HEK293 (cell line): ENCODE measurements at regions not wholly inside any gene's neighbourhood (a gene's known extent, or its start where the extent isn't known, plus 50 kb on each side); places are given as distances from the start of the nearest gene placed in this dataset.

Experiments used
- CTCF ChIA-PET: fragments of 350-600 bp; formaldehyde crosslinking; extraction: SDS; loops from one replicate; lab custom pipeline; 2021; ENCODE audit warnings: antibody characterized with exemption; lab: Yijun Ruan, JAX
- POLR2A ChIA-PET: fragments of 300-600 bp; formaldehyde crosslinking; extraction: SDS; loops from one replicate; lab custom pipeline; 2020; ENCODE audit warnings: antibody characterized with exemption, inconsistent platforms; lab: Yijun Ruan, JAX
- H3K27ac ChIP-seq: fragments of 200-500 bp; sonication (Bioruptor generic); 2 replicates; pipeline ENCODE4 v1.5.1; 2014; ENCODE audit warnings: low read depth, low read length, control low read depth, inconsistent platforms; ENCODE audit errors: extremely low read depth
- H3K36me3 ChIP-seq, 2 experiments: fragments of 200-500 bp in 1 of 2; sonication (Bioruptor generic) in 1 of 2; 1 replicate in 1 of 2; 2 replicates in 1 of 2; pipeline ENCODE4 v1.5.1; 2014 to 2017; ENCODE audit warnings: inconsistent platforms in 2 of 2, low read length in 2 of 2; ENCODE audit not compliant: control insufficient read depth in 2 of 2, insufficient read depth in 1 of 2
- H3K4me1 ChIP-seq: fragments of 200-500 bp; sonication (Bioruptor generic); 2 replicates; pipeline ENCODE4 v1.5.1; 2014; ENCODE audit warnings: mild to moderate bottlenecking, low read length, inconsistent platforms; ENCODE audit not compliant: control insufficient read depth, insufficient read depth
- H3K4me3 ChIP-seq: 2 replicates; pipeline ENCODE4 v1.5.1; 2011; ENCODE audit warnings: low read depth, mild to moderate bottlenecking, control low read depth, low read length, moderate library complexity
- H3K9me3 ChIP-seq: fragments of 200-500 bp; sonication (Bioruptor generic); 2 replicates; pipeline ENCODE4 v1.5.1; 2014; ENCODE audit warnings: low read depth, low read length, inconsistent platforms; ENCODE audit not compliant: control insufficient read depth, insufficient read depth
- GLI2 ChIP-seq: fragments of 450-650 bp; formaldehyde crosslinking; IDR thresholded peaks from 2 replicates; pipeline ENCODE4; 2017; ENCODE audit warnings: missing biosample characterization, missing genetic modification characterization, low read depth, borderline replicate concordance
- KLF1 ChIP-seq: fragments of 450-650 bp; formaldehyde crosslinking; IDR thresholded peaks from 2 replicates; pipeline ENCODE4 v1.5.1; 2016; ENCODE audit warnings: missing biosample characterization, missing genetic modification characterization
- KLF7 ChIP-seq: fragments of 450-650 bp; formaldehyde crosslinking; IDR thresholded peaks from 2 replicates; pipeline ENCODE4 v1.5.1; 2016; ENCODE audit warnings: missing biosample characterization, missing genetic modification characterization, borderline replicate concordance
- OSR2 ChIP-seq: fragments of 450-650 bp; formaldehyde crosslinking; IDR thresholded peaks from 2 replicates; pipeline ENCODE4 v1.5.1; 2016; ENCODE audit warnings: missing biosample characterization, missing genetic modification characterization
- PRDM6 ChIP-seq: fragments of 450-650 bp; formaldehyde crosslinking; IDR thresholded peaks from 2 replicates; pipeline ENCODE4 v1.5.1; 2017; ENCODE audit warnings: missing biosample characterization, missing genetic modification characterization
- RBAK ChIP-seq: fragments of 450-650 bp; formaldehyde crosslinking; IDR thresholded peaks from 2 replicates; pipeline ENCODE4 v1.5.1; 2016; ENCODE audit warnings: missing biosample characterization, missing genetic modification characterization
- SALL2 ChIP-seq: fragments of 450-650 bp; formaldehyde crosslinking; IDR thresholded peaks from 2 replicates; pipeline ENCODE4 v1.5.0; 2017; ENCODE audit warnings: missing biosample characterization, mild to moderate bottlenecking, missing genetic modification characterization, borderline replicate concordance
- YY1 ChIP-seq: fragments of 450-650 bp; formaldehyde crosslinking; IDR thresholded peaks from 2 replicates; pipeline ENCODE4 v1.5.1; 2018; ENCODE audit warnings: missing biosample characterization, missing genetic modification characterization
- ZBTB44 ChIP-seq: fragments of 450-650 bp; IDR thresholded peaks from 2 replicates; pipeline ENCODE4 v1.5.1; 2018; ENCODE audit warnings: missing biosample characterization, mild to moderate bottlenecking, missing genetic modification characterization
- ZNF114 ChIP-seq: fragments of 450-650 bp; formaldehyde crosslinking; IDR thresholded peaks from 2 replicates; pipeline ENCODE4 v1.5.0; 2017; ENCODE audit warnings: missing biosample characterization, missing genetic modification characterization
- ZNF132 ChIP-seq: fragments of 450-650 bp; formaldehyde crosslinking; IDR thresholded peaks from 2 replicates; pipeline ENCODE4 v1.5.1; 2017; ENCODE audit warnings: missing biosample characterization, missing genetic modification characterization, borderline replicate concordance
- ZNF155 ChIP-seq: fragments of 450-650 bp; formaldehyde crosslinking; IDR thresholded peaks from 2 replicates; pipeline ENCODE4 v1.5.1; 2016; ENCODE audit warnings: missing biosample characterization, missing genetic modification characterization
- ZNF175 ChIP-seq: fragments of 450-650 bp; formaldehyde crosslinking; IDR thresholded peaks from 2 replicates; pipeline ENCODE4 v1.5.1; 2016; ENCODE audit warnings: missing biosample characterization, missing genetic modification characterization
- ZNF18 ChIP-seq: fragments of 450-650 bp; formaldehyde crosslinking; IDR thresholded peaks from 2 replicates; pipeline ENCODE4 v1.5.1; 2016; ENCODE audit warnings: missing biosample characterization, missing genetic modification characterization
- ZNF184 ChIP-seq: fragments of 450-650 bp; IDR thresholded peaks from 2 replicates; pipeline ENCODE4 v1.5.1; 2018; ENCODE audit warnings: missing biosample characterization, mild to moderate bottlenecking, missing genetic modification characterization
- ZNF239 ChIP-seq: fragments of 450-650 bp; formaldehyde crosslinking; IDR thresholded peaks from 2 replicates; pipeline ENCODE4 v1.5.1; 2016; ENCODE audit warnings: missing biosample characterization, missing genetic modification characterization
- ZNF280D ChIP-seq: fragments of 450-650 bp; formaldehyde crosslinking; IDR thresholded peaks from 2 replicates; pipeline ENCODE4 v1.5.1; 2016; ENCODE audit warnings: missing biosample characterization, missing genetic modification characterization
- ZNF302 ChIP-seq: fragments of 450-650 bp; formaldehyde crosslinking; IDR thresholded peaks from 2 replicates; pipeline ENCODE4 v1.5.1; 2016; ENCODE audit warnings: missing biosample characterization, missing genetic modification characterization, low read depth
- ZNF324 ChIP-seq: fragments of 450-650 bp; formaldehyde crosslinking; IDR thresholded peaks from 2 replicates; pipeline ENCODE4 v1.5.1; 2016; ENCODE audit warnings: missing biosample characterization, missing genetic modification characterization
- ZNF416 ChIP-seq: fragments of 450-650 bp; formaldehyde crosslinking; IDR thresholded peaks from 2 replicates; pipeline ENCODE4 v1.5.1; 2016; ENCODE audit warnings: missing biosample characterization, missing genetic modification characterization
- ZNF514 ChIP-seq: fragments of 450-650 bp; formaldehyde crosslinking; IDR thresholded peaks from 2 replicates; pipeline ENCODE4 v1.5.1; 2016; ENCODE audit warnings: missing biosample characterization, missing genetic modification characterization
- ZNF560 ChIP-seq: fragments of 450-650 bp; formaldehyde crosslinking; IDR thresholded peaks from 2 replicates; pipeline ENCODE4 v1.5.1; 2017; ENCODE audit warnings: missing biosample characterization, missing genetic modification characterization, borderline replicate concordance
- ZNF561 ChIP-seq: fragments of 450-650 bp; IDR thresholded peaks from 2 replicates; pipeline ENCODE4 v1.5.1; 2018; ENCODE audit warnings: missing biosample characterization, missing genetic modification characterization, borderline replicate concordance
- ZNF600 ChIP-seq: fragments of 450-650 bp; formaldehyde crosslinking; IDR thresholded peaks from 2 replicates; pipeline ENCODE4 v1.5.1; 2016; ENCODE audit warnings: missing biosample characterization, missing genetic modification characterization
- ZNF645 ChIP-seq: fragments of 450-650 bp; formaldehyde crosslinking; IDR thresholded peaks from 2 replicates; pipeline ENCODE4; 2016; ENCODE audit warnings: missing biosample characterization, missing genetic modification characterization
- ZNF76 ChIP-seq: fragments of 450-650 bp; formaldehyde crosslinking; IDR thresholded peaks from 2 replicates; pipeline ENCODE4; 2016; ENCODE audit warnings: low read depth, missing biosample characterization, missing genetic modification characterization, borderline replicate concordance
- ZNF777 ChIP-seq: fragments of 450-650 bp; formaldehyde crosslinking; IDR thresholded peaks from 2 replicates; pipeline ENCODE4 v1.5.1; 2017; ENCODE audit warnings: missing biosample characterization, missing genetic modification characterization, borderline replicate concordance
- ZNF843 ChIP-seq: fragments of 450-650 bp; formaldehyde crosslinking; IDR thresholded peaks from 2 replicates; pipeline ENCODE4 v1.5.1; 2016; ENCODE audit warnings: missing biosample characterization, missing genetic modification characterization
- ZXDB ChIP-seq: fragments of 450-650 bp; formaldehyde crosslinking; IDR thresholded peaks from 2 replicates; pipeline ENCODE4 v1.5.1; 2016; ENCODE audit warnings: missing biosample characterization, missing genetic modification characterization

- Histone ChIP-seq H3K36me3 (no peaks in the 10 kb centered on the region), H3K9me3 (no peaks in the 10 kb centered on the region), H3K27ac (no peak overlapping the region), H3K4me1 (no peaks in the 10 kb centered on the region), H3K4me3 (no peak overlapping the region)
- POLR2A ChIA-PET = no interaction called here
- CTCF ChIA-PET = interaction anchor here (0.7 to 1.5 kb wide), 3 partner anchors 10 to 335 kb away, joined by 3 to 4 read pairs (median 3); no protein-coding TSS in a partner anchor
- TF ChIP-seq ZNF18 (tag by site-specific recombination) (no peak), ZXDB (no peak), ZNF777 (tag by site-specific recombination) (no peak), SALL2 (tag by site-specific recombination) (no peak), ZNF600 (tag by site-specific recombination) (no peak), ZNF324 (no peak), ZNF114 (no peak), ZNF239 (no peak), ZNF184 (no peak), GLI2 (no peak), PRDM6 (tag by site-specific recombination) (no peak), RBAK (tag by site-specific recombination) (no peak), ZNF155 (tag by site-specific recombination) (no peak), OSR2 (tag by site-specific recombination) (no peak), ZNF416 (tag by site-specific recombination) (no peak), ZNF561 (tag by site-specific recombination) (no peak)
Observed at GRCh38 chr5:159762921-159763320, 153.4 kb upstream of the ADRA1B start.

- ChIA-PET POLR2A (no interaction called here), CTCF (interaction anchor here (0.9 to 1.5 kb wide), 2 partner anchors 10 to 11 kb away, joined by 3 read pairs; no protein-coding TSS in a partner anchor)
- H3K9me3 ChIP-seq = no peaks in the 10 kb centered on the region
- H3K4me1 ChIP-seq = no peaks in the 10 kb centered on the region
- H3K27ac ChIP-seq = no peak overlapping the region
- no peak overlapping the region for H3K4me3 ChIP-seq
- no peaks in the 10 kb centered on the region for H3K36me3 ChIP-seq
- no peak for TF ChIP-seq ZNF175
- TF ChIP-seq KLF7 (tag by site-specific recombination) = no peak
- no peak for TF ChIP-seq ZNF645 (tag by site-specific recombination)
- TF ChIP-seq ZBTB44 (tag by site-specific recombination) = no peak
- TF ChIP-seq ZNF514 (tag by site-specific recombination) = no peak
- TF ChIP-seq ZNF560 (tag by site-specific recombination) = no peak
- no peak for TF ChIP-seq ZNF76 (tag by site-specific recombination)
- TF ChIP-seq ZNF132 (tag by site-specific recombination) = no peak
- TF ChIP-seq ZNF843 (tag by site-specific recombination) = no peak
- no peak for TF ChIP-seq YY1 (tag by site-specific recombination)
- no peak for TF ChIP-seq ZNF280D (tag by site-specific recombination)
- no peak for TF ChIP-seq KLF1 (tag by site-specific recombination)
- TF ChIP-seq ZNF302 = no peak
- no peak for TF ChIP-seq OSR2 (tag by site-specific recombination)
Observed at GRCh38 chr5:159763562-159763961, 152.7 kb upstream of the ADRA1B start.
